HEK293 (cell line): ENCODE measurements at regions not wholly inside any gene's neighbourhood (a gene's known extent, or its start where the extent isn't known, plus 50 kb on each side); places are given as distances from the start of the nearest gene placed in this dataset.

Experiments used
- CTCF ChIA-PET: fragments of 350-600 bp; formaldehyde crosslinking; extraction: SDS; loops from one replicate; lab custom pipeline; 2021; ENCODE audit warnings: antibody characterized with exemption; lab: Yijun Ruan, JAX
- POLR2A ChIA-PET: fragments of 300-600 bp; formaldehyde crosslinking; extraction: SDS; loops from one replicate; lab custom pipeline; 2020; ENCODE audit warnings: antibody characterized with exemption, inconsistent platforms; lab: Yijun Ruan, JAX
- H3K27ac ChIP-seq: fragments of 200-500 bp; sonication (Bioruptor generic); 2 replicates; pipeline ENCODE4 v1.5.1; 2014; ENCODE audit warnings: low read depth, low read length, control low read depth, inconsistent platforms; ENCODE audit errors: extremely low read depth
- H3K36me3 ChIP-seq, 2 experiments: fragments of 200-500 bp in 1 of 2; sonication (Bioruptor generic) in 1 of 2; 1 replicate in 1 of 2; 2 replicates in 1 of 2; pipeline ENCODE4 v1.5.1; 2014 to 2017; ENCODE audit warnings: inconsistent platforms in 2 of 2, low read length in 2 of 2; ENCODE audit not compliant: control insufficient read depth in 2 of 2, insufficient read depth in 1 of 2
- H3K4me1 ChIP-seq: fragments of 200-500 bp; sonication (Bioruptor generic); 2 replicates; pipeline ENCODE4 v1.5.1; 2014; ENCODE audit warnings: mild to moderate bottlenecking, low read length, inconsistent platforms; ENCODE audit not compliant: control insufficient read depth, insufficient read depth
- H3K4me3 ChIP-seq: 2 replicates; pipeline ENCODE4 v1.5.1; 2011; ENCODE audit warnings: low read depth, mild to moderate bottlenecking, control low read depth, low read length, moderate library complexity
- H3K9me3 ChIP-seq: fragments of 200-500 bp; sonication (Bioruptor generic); 2 replicates; pipeline ENCODE4 v1.5.1; 2014; ENCODE audit warnings: low read depth, low read length, inconsistent platforms; ENCODE audit not compliant: control insufficient read depth, insufficient read depth
- ATF2 ChIP-seq: fragments of 450-650 bp; formaldehyde crosslinking; IDR thresholded peaks from 2 replicates; pipeline ENCODE4 v1.5.1; 2016; ENCODE audit warnings: missing biosample characterization, missing genetic modification characterization, low read depth
- TCF7L2 ChIP-seq: IDR thresholded peaks from 2 replicates; pipeline ENCODE4 v1.6.1; 2011; ENCODE audit warnings: low read depth, mild to moderate bottlenecking, inconsistent platforms, low read length, moderate library complexity, borderline replicate concordance
- TRIM28 ChIP-seq: IDR thresholded peaks from 2 replicates; pipeline ENCODE4 v1.6.1; 2011; ENCODE audit warnings: low read length, control low read depth, borderline replicate concordance
- WT1 ChIP-seq: fragments of 450-650 bp; formaldehyde crosslinking; IDR thresholded peaks from 2 replicates; pipeline ENCODE4 v1.5.1; 2016; ENCODE audit warnings: missing biosample characterization, missing genetic modification characterization
- ZBTB44 ChIP-seq: fragments of 450-650 bp; IDR thresholded peaks from 2 replicates; pipeline ENCODE4 v1.5.1; 2018; ENCODE audit warnings: missing biosample characterization, mild to moderate bottlenecking, missing genetic modification characterization
- ZEB2 ChIP-seq: fragments of 450-650 bp; formaldehyde crosslinking; IDR thresholded peaks from 2 replicates; pipeline ENCODE4 v1.5.1; 2016; ENCODE audit warnings: missing biosample characterization, missing genetic modification characterization
- ZNF10 ChIP-seq: fragments of 450-650 bp; formaldehyde crosslinking; IDR thresholded peaks from 2 replicates; pipeline ENCODE4 v1.5.1; 2017; ENCODE audit warnings: missing biosample characterization, missing genetic modification characterization
- ZNF114 ChIP-seq: fragments of 450-650 bp; formaldehyde crosslinking; IDR thresholded peaks from 2 replicates; pipeline ENCODE4 v1.5.0; 2017; ENCODE audit warnings: missing biosample characterization, missing genetic modification characterization
- ZNF184 ChIP-seq: fragments of 450-650 bp; IDR thresholded peaks from 2 replicates; pipeline ENCODE4 v1.5.1; 2018; ENCODE audit warnings: missing biosample characterization, mild to moderate bottlenecking, missing genetic modification characterization
- ZNF394 ChIP-seq: fragments of 450-650 bp; formaldehyde crosslinking; IDR thresholded peaks from 2 replicates; pipeline ENCODE4 v1.5.1; 2016; ENCODE audit warnings: missing biosample characterization, missing genetic modification characterization, mild to moderate bottlenecking, moderate library complexity, borderline replicate concordance
- ZNF398 ChIP-seq: fragments of 450-650 bp; formaldehyde crosslinking; IDR thresholded peaks from 2 replicates; pipeline ENCODE4 v1.5.1; 2017; ENCODE audit warnings: missing biosample characterization, missing genetic modification characterization
- ZNF513 ChIP-seq: fragments of 450-650 bp; IDR thresholded peaks from 2 replicates; pipeline ENCODE4 v1.5.1; 2018; ENCODE audit warnings: missing biosample characterization, missing genetic modification characterization
- ZNF518A ChIP-seq: fragments of 450-650 bp; formaldehyde crosslinking; conservative IDR thresholded peaks from 2 replicates; pipeline ENCODE4 v1.5.1; 2016; ENCODE audit warnings: low read depth, missing biosample characterization, missing genetic modification characterization
- ZNF529 ChIP-seq: fragments of 450-650 bp; formaldehyde crosslinking; IDR thresholded peaks from 2 replicates; pipeline ENCODE4 v1.5.1; 2017; ENCODE audit warnings: missing genetic modification characterization, missing biosample characterization; ENCODE audit not compliant: insufficient replicate concordance
- ZNF785 ChIP-seq: fragments of 450-650 bp; formaldehyde crosslinking; IDR thresholded peaks from 2 replicates; pipeline ENCODE4 v1.5.1; 2016; ENCODE audit warnings: missing biosample characterization, missing genetic modification characterization
- ZSCAN23 ChIP-seq: fragments of 450-650 bp; formaldehyde crosslinking; IDR thresholded peaks from 2 replicates; pipeline ENCODE4 v1.5.1; 2016; ENCODE audit warnings: missing biosample characterization, missing genetic modification characterization

GRCh38 chrX:10754445-10754844 is 134.1 kb upstream of the MID1 start:
- Histone ChIP-seq H3K4me3 (no peak overlapping the region), H3K27ac (no peak overlapping the region), H3K4me1 (peaks cover 4% of the 10 kb centered on the region; the same call in 1 of the 2 replicates)
- ChIA-PET POLR2A (interaction anchor here (0.9 kb wide), 1 partner anchor 135 kb away, joined by 3 read pairs; no protein-coding TSS in a partner anchor), CTCF (interaction anchor here (0.7 to 2.5 kb wide), 2 partner anchors 15 to 319 kb away, joined by 4 to 11 read pairs; no protein-coding TSS in a partner anchor)
- no peak for TF ChIP-seq ZBTB44 (tag by site-specific recombination)
- no peak for TF ChIP-seq ZNF529 (tag by site-specific recombination)
- no peak for TF ChIP-seq ZNF10 (tag by site-specific recombination)
- TF ChIP-seq TRIM28: peak; percentile 85; the same call in 1 of the 2 replicates
- TF ChIP-seq TCF7L2: peak; percentile 71; the same call in 1 of the 2 replicates
- TF ChIP-seq ZNF785: no peak
- TF ChIP-seq ZNF518A (tag by site-specific recombination): no peak
- TF ChIP-seq, all 188 proteins: peak for 2
- Histone ChIP-seq H3K36me3 (no peaks in the 10 kb centered on the region), H3K9me3 (no peaks in the 10 kb centered on the region)

GRCh38 chrX:10755439-10756334 is 135.3 kb upstream of the MID1 start:
- no peak for TF ChIP-seq ZNF184
- TF ChIP-seq ZSCAN23 (tag by site-specific recombination): no peak
- 0 out of 2 replicates have a peak, but pooled peaks have one; percentile 24 for TF ChIP-seq TRIM28
- H3K27ac ChIP-seq: no peak overlapping the region
- POLR2A ChIA-PET: interaction anchor here (0.6 kb wide), 1 partner anchor 10 kb away, joined by 3 read pairs; no protein-coding TSS in a partner anchor

GRCh38 chrX:10756441-10756840 is 136.1 kb upstream of the MID1 start:
- Histone ChIP-seq H3K4me1 (peaks cover 4% of the 10 kb centered on the region; the same call in 1 of the 2 replicates), H3K27ac (no peak overlapping the region)
- CTCF ChIA-PET: interaction anchor here (0.7 to 2.5 kb wide), 3 partner anchors 13 to 566 kb away, joined by 3 to 11 read pairs (median 4); no protein-coding TSS in a partner anchor
- no peak for TF ChIP-seq WT1 (tag by site-specific recombination)
- no peak for TF ChIP-seq ATF2 (tag by site-specific recombination)
- no peak for TF ChIP-seq ZNF398
- no peak for TF ChIP-seq ZNF394
- TF ChIP-seq ZEB2 (tag by site-specific recombination): no peak
- no peak for TF ChIP-seq ZNF184
- TF ChIP-seq ZNF513 (tag by site-specific recombination): no peak
- no peak for TF ChIP-seq ZNF114 (tag by site-specific recombination)

More at GRCh38 chrX:10755439-10756334, 135.3 kb upstream of the MID1 start:
- H3K9me3 ChIP-seq: no peaks in the 10 kb centered on the region
- H3K36me3 ChIP-seq: no peaks in the 10 kb centered on the region
- CTCF ChIA-PET: interaction anchor here (0.7 to 2.5 kb wide), 4 partner anchors 14 to 566 kb away, joined by 3 to 11 read pairs (median 4); no protein-coding TSS in a partner anchor
- H3K4me3 ChIP-seq: no peak overlapping the region
- H3K4me1 ChIP-seq: peaks cover 4% of the 10 kb centered on the region; the same call in 1 of the 2 replicates

More at GRCh38 chrX:10756441-10756840, 136.1 kb upstream of the MID1 start:
- Histone ChIP-seq H3K9me3 (no peaks in the 10 kb centered on the region), H3K36me3 (no peaks in the 10 kb centered on the region), H3K4me3 (no peak overlapping the region)
- POLR2A ChIA-PET: interaction anchor here (0.6 kb wide), 1 partner anchor 10 kb away, joined by 3 read pairs; no protein-coding TSS in a partner anchor
